Stomach smooth muscle (tissue), 2 donors: ENCODE measurements at regions not wholly inside any gene's neighbourhood (a gene's known extent, or its start where the extent isn't known, plus 50 kb on each side); places are given as distances from the start of the nearest gene placed in this dataset.
"Not testable (repeated sequence)": the region's sequence is repeated elsewhere in the genome, so short reads cannot be mapped to it uniquely, and the experiment has no call there.

Source experiments
- H3K27ac ChIP-seq: one replicate; pipeline ENCODE4 v1.7.0; 2013; ENCODE audit warnings: mild to moderate bottlenecking, low read length, inconsistent platforms
- H3K27me3 ChIP-seq, 2 donors: one replicate each; pipeline ENCODE4 v1.7.0; 2013; ENCODE audit warnings: low read length in 2 of 2; ENCODE audit not compliant: insufficient read depth in 2 of 2, control insufficient read depth in 1 of 2
- H3K36me3 ChIP-seq, 2 donors: one replicate each; pipeline ENCODE4 v1.7.0; 2013; ENCODE audit warnings: low read length in 2 of 2; ENCODE audit not compliant: control insufficient read depth in 2 of 2, insufficient read depth in 2 of 2
- H3K4me1 ChIP-seq: one replicate; pipeline ENCODE4 v1.7.0; 2013; ENCODE audit warnings: low read length; ENCODE audit not compliant: control insufficient read depth, insufficient read depth
- H3K4me3 ChIP-seq, 2 donors: one replicate each; pipeline ENCODE4 v1.7.0; 2013; ENCODE audit warnings: low read length in 2 of 2
- H3K9ac ChIP-seq, 2 donors: one replicate each; pipeline ENCODE4 v1.7.0; 2013; ENCODE audit warnings: low read length in 2 of 2, mild to moderate bottlenecking in 1 of 2
- H3K9me3 ChIP-seq, 2 donors: one replicate each; pipeline ENCODE4 v1.7.0; 2013; ENCODE audit warnings: low read length in 2 of 2; ENCODE audit not compliant: control insufficient read depth in 2 of 2
- donor health status: healthy.
- donor health status: Pancreatic carcinoma.

GRCh38 chr5:143635146-143635752 is 176.7 kb upstream of the HMHB1 start:
- H3K9ac ChIP-seq: no peak overlapping the region
- no peaks in the 10 kb centered on the region for H3K27me3 ChIP-seq
- no peak overlapping the region for H3K4me3 ChIP-seq
- no peaks in the 10 kb centered on the region for H3K36me3 ChIP-seq
- H3K4me1 ChIP-seq: no peaks in the 10 kb centered on the region
- H3K27ac ChIP-seq: no peak overlapping the region
- H3K9me3 ChIP-seq: no peaks in the 10 kb centered on the region

- H3K27ac ChIP-seq: no peak overlapping the region
- H3K9me3 ChIP-seq: no peaks in the 10 kb centered on the region
- H3K4me3 ChIP-seq: no peak overlapping the region
- no peaks in the 10 kb centered on the region for H3K4me1 ChIP-seq
- no peaks in the 10 kb centered on the region for H3K36me3 ChIP-seq
- no peaks in the 10 kb centered on the region for H3K27me3 ChIP-seq
- H3K9ac ChIP-seq: no peak overlapping the region
These were observed 177.3 kb upstream of the HMHB1 start for GRCh38 chr5:143634689-143635088.

GRCh38 chr5:143629871-143630659 is 181.9 kb upstream of the HMHB1 start:
- no peak overlapping the region for H3K4me3 ChIP-seq
- no peaks in the 10 kb centered on the region for H3K9me3 ChIP-seq
- H3K27me3 ChIP-seq: no peaks in the 10 kb centered on the region
- no peak overlapping the region for H3K9ac ChIP-seq
- H3K27ac ChIP-seq: no peak overlapping the region
- H3K4me1 ChIP-seq: no peaks in the 10 kb centered on the region
- no peaks in the 10 kb centered on the region for H3K36me3 ChIP-seq

- not testable (repeated sequence) for H3K27ac ChIP-seq, H3K4me3 ChIP-seq, H3K9ac ChIP-seq, H3K27me3 ChIP-seq, H3K4me1 ChIP-seq, H3K36me3 ChIP-seq, H3K9me3 ChIP-seq
These were observed 186.9 kb upstream of the HMHB1 start for GRCh38 chr5:143625048-143625447.

- H3K27me3 ChIP-seq: no peaks in the 10 kb centered on the region
- no peak overlapping the region for H3K9ac ChIP-seq
- H3K27ac ChIP-seq: no peak overlapping the region
- H3K4me3 ChIP-seq: no peak overlapping the region
- no peaks in the 10 kb centered on the region for H3K9me3 ChIP-seq
- no peaks in the 10 kb centered on the region for H3K36me3 ChIP-seq
- no peaks in the 10 kb centered on the region for H3K4me1 ChIP-seq
These were observed 187.5 kb upstream of the HMHB1 start for GRCh38 chr5:143624465-143624864.

GRCh38 chr5:143619040-143619439 is 192.9 kb upstream of the HMHB1 start:
- Histone ChIP-seq H3K4me3 (no peak overlapping the region), H3K27me3 (no peaks in the 10 kb centered on the region), H3K9me3 (no peaks in the 10 kb centered on the region), H3K36me3 (no peaks in the 10 kb centered on the region), H3K9ac (no peak overlapping the region), H3K27ac (no peak overlapping the region), H3K4me1 (peaks cover 7% of the 10 kb centered on the region)

- Histone ChIP-seq H3K4me3 (no peak overlapping the region), H3K27me3 (no peaks in the 10 kb centered on the region), H3K9ac (no peak overlapping the region), H3K36me3 (no peaks in the 10 kb centered on the region), H3K27ac (no peak overlapping the region), H3K9me3 (no peaks in the 10 kb centered on the region), H3K4me1 (peaks cover 7% of the 10 kb centered on the region)
These were observed 193.8 kb upstream of the HMHB1 start for GRCh38 chr5:143618141-143618540.

GRCh38 chr5:143614831-143615230 is 197.1 kb upstream of the HMHB1 start:
- H3K27ac ChIP-seq: no peak overlapping the region
- H3K4me3 ChIP-seq: no peak overlapping the region
- no peak overlapping the region for H3K9ac ChIP-seq
- no peaks in the 10 kb centered on the region for H3K27me3 ChIP-seq
- H3K9me3 ChIP-seq: no peaks in the 10 kb centered on the region
- no peaks in the 10 kb centered on the region for H3K36me3 ChIP-seq
- H3K4me1 ChIP-seq: peaks cover 7% of the 10 kb centered on the region

GRCh38 chr5:143613329-143613728 is 198.6 kb upstream of the HMHB1 start:
- Histone ChIP-seq H3K27me3 (no peaks in the 10 kb centered on the region), H3K4me1 (peaks cover 7% of the 10 kb centered on the region), H3K9ac (no peak overlapping the region), H3K27ac (no peak overlapping the region), H3K36me3 (no peaks in the 10 kb centered on the region), H3K9me3 (peaks cover 0 to 2% of the 10 kb centered on the region in 2 donors), H3K4me3 (no peak overlapping the region)

GRCh38 chr5:143610946-143611345 is 201.0 kb upstream of the HMHB1 start:
- Histone ChIP-seq H3K27ac (no peak overlapping the region), H3K27me3 (no peaks in the 10 kb centered on the region), H3K9ac (no peak overlapping the region), H3K36me3 (no peaks in the 10 kb centered on the region), H3K9me3 (peaks cover 0 to 2% of the 10 kb centered on the region in 2 donors), H3K4me1 (no peaks in the 10 kb centered on the region), H3K4me3 (no peak overlapping the region)

GRCh38 chr5:143606043-143606752 is 202.7 kb upstream of the NR3C1 start:
- H3K27ac ChIP-seq: no peak overlapping the region
- no peaks in the 10 kb centered on the region for H3K36me3 ChIP-seq
- no peaks in the 10 kb centered on the region for H3K27me3 ChIP-seq
- H3K9ac ChIP-seq: no peak overlapping the region
- H3K4me1 ChIP-seq: no peaks in the 10 kb centered on the region
- peaks cover 0 to 2% of the 10 kb centered on the region in 2 donors for H3K9me3 ChIP-seq
- H3K4me3 ChIP-seq: no peak overlapping the region
